ENCODE measurements at regions not wholly inside any gene's neighbourhood (a gene's known extent, or its start where the extent isn't known, plus 50 kb on each side); places are given as distances from the start of the nearest gene placed in this dataset.
A peak's percentile ranks its signal among the peaks of the same experiment; 100 is the strongest.

DNA sequence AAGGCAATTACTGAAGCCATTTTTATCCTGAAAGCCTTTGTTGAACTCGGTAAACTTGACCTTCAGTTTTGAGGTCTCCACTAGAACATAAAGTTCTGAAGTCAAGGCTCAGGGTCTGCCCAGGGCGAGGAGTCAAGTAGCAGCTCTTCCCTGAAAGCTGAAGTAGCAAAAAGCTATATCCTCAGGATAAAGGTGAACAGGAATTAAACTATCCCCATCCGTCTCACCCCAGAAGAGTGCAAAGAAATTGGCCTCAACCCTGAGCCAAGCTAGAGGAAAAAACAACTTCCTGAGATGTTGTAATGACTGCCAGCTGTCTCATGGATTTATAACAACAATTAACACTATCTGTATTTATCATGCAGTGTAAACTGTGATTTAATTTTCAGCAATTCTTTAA is 590.8 kb downstream of the SPRY1 start:
- no peaks in the 10 kb centered on the region for H3K36me3 ChIP-seq (ENCODE audit: control insufficient read depth, low read length)
- no peak overlapping the region for H3K27ac ChIP-seq (ENCODE audit: low read depth, low read length)
- no peak overlapping the region for H3K4me3 ChIP-seq (ENCODE audit: low read length)

DNA sequence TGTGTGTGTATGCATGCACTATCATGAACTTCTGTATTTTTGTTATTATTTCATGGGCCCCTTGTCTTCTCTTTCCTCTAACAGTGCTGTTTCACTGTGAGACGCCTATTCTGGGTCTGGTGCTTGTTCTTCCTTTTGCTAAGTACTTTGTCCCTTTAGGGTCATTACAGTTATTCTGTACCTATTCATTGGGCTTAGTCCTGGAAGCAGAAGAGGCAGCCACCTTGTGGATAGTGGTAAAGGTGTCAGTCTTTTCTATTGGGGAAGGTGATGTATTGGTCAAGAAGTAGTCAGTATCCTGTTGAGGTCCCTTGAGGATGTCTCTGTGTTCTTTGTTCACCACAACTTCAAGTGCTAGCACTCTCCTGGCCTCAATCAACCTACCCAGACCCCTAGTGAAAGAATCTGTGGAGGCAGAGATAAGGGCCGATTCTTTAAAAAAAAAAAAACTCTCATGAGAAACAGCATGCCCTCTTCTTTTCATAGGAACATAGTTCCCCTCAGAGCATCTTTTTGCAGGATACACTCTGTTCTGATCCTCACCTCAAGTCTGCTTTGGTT is 593.8 kb downstream of the SPRY1 start:
- no peaks in the 10 kb centered on the region for H3K9me2 ChIP-seq (replicated peaks; ENCODE audit: control insufficient read depth, low read length)
- H4K20me1 ChIP-seq (ENCODE audit: control insufficient read depth, insufficient read depth, low read depth, low read length) = no peaks in the 10 kb centered on the region
- no peaks in the 10 kb centered on the region for H3K27me3 ChIP-seq (ENCODE audit: control insufficient read depth, low read length)
- no peaks in the 10 kb centered on the region for H3F3A ChIP-seq (ENCODE audit: control insufficient read depth, insufficient read depth)
- no peaks in the 10 kb centered on the region for H3K79me2 ChIP-seq (ENCODE audit: control insufficient read depth, low read length)
- H3K4me3 ChIP-seq (ENCODE audit: low read length) = no peak overlapping the region
- TF ChIP-seq, protein P1, sequence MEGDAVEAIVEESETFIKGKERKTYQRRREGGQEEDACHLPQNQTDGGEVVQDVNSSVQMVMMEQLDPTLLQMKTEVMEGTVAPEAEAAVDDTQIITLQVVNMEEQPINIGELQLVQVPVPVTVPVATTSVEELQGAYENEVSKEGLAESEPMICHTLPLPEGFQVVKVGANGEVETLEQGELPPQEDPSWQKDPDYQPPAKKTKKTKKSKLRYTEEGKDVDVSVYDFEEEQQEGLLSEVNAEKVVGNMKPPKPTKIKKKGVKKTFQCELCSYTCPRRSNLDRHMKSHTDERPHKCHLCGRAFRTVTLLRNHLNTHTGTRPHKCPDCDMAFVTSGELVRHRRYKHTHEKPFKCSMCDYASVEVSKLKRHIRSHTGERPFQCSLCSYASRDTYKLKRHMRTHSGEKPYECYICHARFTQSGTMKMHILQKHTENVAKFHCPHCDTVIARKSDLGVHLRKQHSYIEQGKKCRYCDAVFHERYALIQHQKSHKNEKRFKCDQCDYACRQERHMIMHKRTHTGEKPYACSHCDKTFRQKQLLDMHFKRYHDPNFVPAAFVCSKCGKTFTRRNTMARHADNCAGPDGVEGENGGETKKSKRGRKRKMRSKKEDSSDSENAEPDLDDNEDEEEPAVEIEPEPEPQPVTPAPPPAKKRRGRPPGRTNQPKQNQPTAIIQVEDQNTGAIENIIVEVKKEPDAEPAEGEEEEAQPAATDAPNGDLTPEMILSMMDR (IDR thresholded peaks at IDR 0.05; ENCODE audit: low read depth, low read length, poor library complexity, severe bottlenecking) = no peak
- H3K9me3 ChIP-seq (ENCODE audit: control insufficient read depth, insufficient read depth, low read length) = no peaks in the 10 kb centered on the region
- no peaks in the 10 kb centered on the region for H3K36me3 ChIP-seq (ENCODE audit: control insufficient read depth, low read length)
- H3K27ac ChIP-seq (ENCODE audit: low read depth, low read length) = no peak overlapping the region
- no peak overlapping the region for H3K4me2 ChIP-seq (ENCODE audit: low read length)
- no peaks in the 10 kb centered on the region for H3K4me1 ChIP-seq (ENCODE audit: control insufficient read depth, low read length)

More for the DNA sequence above, 590.8 kb downstream of the SPRY1 start:
- Histone ChIP-seq H4K20me1 (ENCODE audit: control insufficient read depth, insufficient read depth, low read depth, low read length) (no peaks in the 10 kb centered on the region), H3K9me3 (ENCODE audit: control insufficient read depth, insufficient read depth, low read length) (no peaks in the 10 kb centered on the region), H3K9me2 (replicated peaks; ENCODE audit: control insufficient read depth, low read length) (no peaks in the 10 kb centered on the region), H3F3A (ENCODE audit: control insufficient read depth, insufficient read depth) (no peaks in the 10 kb centered on the region), H3K79me2 (ENCODE audit: control insufficient read depth, low read length) (no peaks in the 10 kb centered on the region), H3K4me2 (ENCODE audit: low read length) (no peak overlapping the region), H3K4me1 (ENCODE audit: control insufficient read depth, low read length) (no peaks in the 10 kb centered on the region), H3K27me3 (ENCODE audit: control insufficient read depth, low read length) (no peaks in the 10 kb centered on the region)
- TF ChIP-seq EZH2phosphoT487 (IDR thresholded peaks at IDR 0.05; ENCODE audit: borderline replicate concordance, low read length) = no peak
- TF ChIP-seq, protein P1 (IDR thresholded peaks at IDR 0.05; ENCODE audit: low read depth, low read length, poor library complexity, severe bottlenecking) = no peak

- H4K20me1 ChIP-seq (ENCODE audit: control insufficient read depth, insufficient read depth, low read depth, low read length) = no peaks in the 10 kb centered on the region
Measured at GRCh38 chr4:123994917-123995316, 598.3 kb downstream of the SPRY1 start.

More at GRCh38 chr4:123994917-123995316, 598.3 kb downstream of the SPRY1 start:
- TF ChIP-seq, protein P1 (IDR thresholded peaks at IDR 0.05; ENCODE audit: low read depth, low read length, poor library complexity, severe bottlenecking) = peak; percentile 9
- TF ChIP-seq EZH2phosphoT487 (IDR thresholded peaks at IDR 0.05; ENCODE audit: borderline replicate concordance, low read length) = no peak
- no peaks in the 10 kb centered on the region for H3K27me3 ChIP-seq (ENCODE audit: control insufficient read depth, low read length)
- H3K4me1 ChIP-seq (ENCODE audit: control insufficient read depth, low read length) = peaks cover 4% of the 10 kb centered on the region; the same call in 1 of the 2 replicates
- no peaks in the 10 kb centered on the region for H3K9me2 ChIP-seq (replicated peaks; ENCODE audit: control insufficient read depth, low read length)
- H3K4me3 ChIP-seq (ENCODE audit: low read length) = no peak overlapping the region
- no peaks in the 10 kb centered on the region for H3K9me3 ChIP-seq (ENCODE audit: control insufficient read depth, insufficient read depth, low read length)
- H3F3A ChIP-seq (ENCODE audit: control insufficient read depth, insufficient read depth) = no peaks in the 10 kb centered on the region
- H3K4me2 ChIP-seq (ENCODE audit: low read length) = no peak overlapping the region
- H3K27ac ChIP-seq (ENCODE audit: low read depth, low read length) = no peak overlapping the region
- H3K36me3 ChIP-seq (ENCODE audit: control insufficient read depth, low read length) = no peaks in the 10 kb centered on the region
- no peaks in the 10 kb centered on the region for H3K79me2 ChIP-seq (ENCODE audit: control insufficient read depth, low read length)

All from DOHH2 (cell line).